COLO668 (cell line): ENCODE measurements at regions not wholly inside any gene's neighbourhood (a gene's known extent, or its start where the extent isn't known, plus 50 kb on each side); places are given as distances from the start of the nearest gene placed in this dataset.
"Not testable (repeated sequence)": the region's sequence is repeated elsewhere in the genome, so short reads cannot be mapped to it uniquely, and the experiment has no call there.

Experiments
- DNase-seq: peaks from one replicate; lab custom pipeline; 2025; ENCODE audit not compliant: unreplicated experiment; lab: John Stamatoyannopoulos, UW

DNA sequence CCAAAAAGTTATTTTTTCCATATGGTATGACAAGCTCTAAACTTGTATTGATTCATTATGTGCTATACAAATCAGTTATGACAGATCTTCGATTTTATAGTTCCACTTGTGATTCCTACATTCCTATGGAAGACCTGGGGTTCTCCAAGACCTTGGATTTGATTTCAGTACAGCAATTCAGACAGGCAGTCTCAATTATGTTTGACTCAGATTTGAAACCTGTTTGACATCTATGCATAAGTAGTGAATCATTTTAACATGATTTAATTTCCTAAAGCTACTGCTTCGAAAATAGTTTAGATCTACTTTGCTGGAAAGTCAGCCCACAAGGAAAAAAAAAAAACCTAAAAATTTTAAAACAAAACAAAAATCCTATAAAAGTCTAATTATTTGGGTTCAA is 820.4 kb downstream of the LUZP2 start:
- DNase-seq, result no peak

DNA sequence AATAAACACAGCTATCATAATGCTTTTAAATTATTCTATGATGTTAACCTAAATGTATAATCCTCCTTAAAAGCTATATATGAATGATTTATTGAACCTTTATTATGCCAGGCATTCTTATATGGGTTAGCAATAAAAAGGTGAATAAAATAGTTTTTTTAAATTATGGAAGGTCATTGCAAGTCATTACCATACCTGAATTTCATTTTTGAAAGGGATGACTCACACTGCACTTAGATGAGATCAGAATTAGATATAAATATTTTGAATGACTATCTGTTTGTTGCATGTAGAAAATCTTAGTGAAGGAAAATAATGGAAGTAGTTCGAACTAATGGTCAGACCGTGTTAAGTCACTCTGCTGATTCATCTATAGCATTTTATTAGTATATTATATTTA is 822.3 kb downstream of the LUZP2 start:
- DNase-seq, result no peak

DNA sequence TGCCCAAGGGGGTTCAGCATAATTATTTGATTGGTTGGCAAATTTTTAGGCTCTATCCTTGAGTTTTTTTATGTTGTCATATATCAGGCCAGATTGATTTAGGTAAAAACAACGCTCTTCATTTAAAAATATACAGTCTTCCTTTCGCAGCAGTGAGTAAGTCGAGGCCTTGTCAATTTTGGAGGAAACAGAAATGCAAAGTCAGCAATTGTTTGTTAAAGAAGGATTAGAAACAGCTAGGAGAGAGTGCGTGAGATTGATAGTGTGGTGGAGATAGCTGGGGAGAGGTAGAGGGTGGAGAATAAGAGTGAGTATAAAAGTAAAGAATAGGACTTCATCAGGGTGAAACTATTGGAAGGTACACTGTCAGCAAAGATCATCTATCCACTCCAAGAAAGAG is 830.8 kb downstream of the LUZP2 start:
- no peak for DNase-seq

DNA sequence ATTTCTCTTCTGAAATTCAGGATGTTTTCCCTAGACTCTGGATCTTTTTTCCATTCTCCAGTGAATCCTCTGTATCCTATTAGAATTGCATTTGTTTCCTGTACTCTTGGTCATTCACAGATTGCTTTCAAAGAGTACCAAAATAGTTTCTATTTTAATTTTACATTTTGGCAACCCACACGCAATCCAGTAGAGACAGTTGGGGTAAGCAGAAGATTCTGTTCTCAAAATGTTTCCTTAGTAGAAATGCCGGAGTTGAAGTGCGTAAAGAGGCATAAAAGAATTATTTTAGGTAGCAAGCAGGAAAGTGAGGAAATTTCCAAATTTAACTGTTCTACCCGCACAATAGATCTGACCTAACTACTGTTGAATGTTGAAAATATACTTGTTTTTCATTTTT is 842.4 kb downstream of the LUZP2 start:
- DNase-seq, result no peak

DNA sequence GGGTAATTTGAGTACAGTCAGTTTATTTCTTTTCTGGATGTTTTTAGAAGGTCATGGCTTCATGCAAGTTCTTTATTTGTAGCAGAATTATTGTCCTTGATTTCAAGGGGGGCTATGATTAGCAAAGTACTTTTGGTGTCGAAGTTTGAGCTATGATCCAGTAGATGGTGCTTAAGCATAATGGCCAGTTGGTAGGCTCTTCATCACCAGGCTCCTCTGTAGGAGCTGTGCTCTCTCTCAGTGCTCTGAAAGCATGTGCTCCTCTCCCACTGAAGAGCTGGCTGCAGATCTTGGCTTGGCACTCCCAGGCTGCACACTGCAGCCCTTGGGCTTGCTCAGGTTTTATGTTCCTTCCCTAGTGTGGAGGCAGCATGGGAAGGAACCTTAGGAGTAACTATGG is 852.7 kb downstream of the LUZP2 start:
- no peak for DNase-seq

DNA sequence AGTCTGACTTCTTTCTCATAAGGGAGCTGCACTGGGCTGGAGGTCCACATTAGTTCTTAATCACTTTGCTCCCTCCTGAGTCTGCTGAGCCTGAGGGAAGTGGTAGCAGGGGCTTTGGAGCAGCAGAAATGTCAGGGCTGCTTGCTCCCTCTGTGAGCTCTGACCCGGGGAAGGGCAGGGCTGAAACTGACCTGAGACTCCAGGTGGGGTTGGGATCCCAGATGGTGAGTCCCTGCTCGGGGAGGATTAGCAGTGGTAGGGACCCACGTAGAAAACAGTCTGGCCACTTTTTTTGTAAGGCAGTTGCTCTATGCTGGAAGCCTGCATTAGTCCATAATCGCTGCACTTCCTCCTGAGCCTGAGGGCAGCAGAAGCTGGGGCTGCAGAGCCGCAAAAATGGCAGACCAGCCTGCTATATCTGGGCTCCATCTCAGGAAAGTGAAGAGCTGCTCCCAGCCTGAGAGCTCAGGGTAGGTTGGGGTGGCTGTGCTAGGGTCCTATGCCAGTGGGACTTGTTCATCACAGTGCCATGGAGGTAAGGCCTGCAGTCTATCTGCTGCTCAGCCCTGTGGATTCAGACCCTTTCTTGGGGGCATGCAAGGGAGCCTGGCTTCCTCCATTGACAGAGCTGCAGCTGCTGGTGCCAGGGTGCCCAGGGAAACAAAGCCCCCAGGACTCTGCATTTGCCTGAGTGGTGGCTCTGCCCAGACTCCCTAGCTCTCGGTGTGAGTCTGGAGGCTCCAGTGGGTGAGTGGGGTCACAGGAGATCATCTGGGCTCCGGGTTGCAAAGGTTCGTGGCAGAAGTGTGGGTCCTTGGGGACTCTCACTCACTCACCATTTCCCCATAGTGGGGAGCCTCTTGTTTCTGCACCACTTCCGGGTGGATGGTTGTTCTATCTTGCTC is 854.3 kb downstream of the LUZP2 start:
- no peak for DNase-seq

DNA sequence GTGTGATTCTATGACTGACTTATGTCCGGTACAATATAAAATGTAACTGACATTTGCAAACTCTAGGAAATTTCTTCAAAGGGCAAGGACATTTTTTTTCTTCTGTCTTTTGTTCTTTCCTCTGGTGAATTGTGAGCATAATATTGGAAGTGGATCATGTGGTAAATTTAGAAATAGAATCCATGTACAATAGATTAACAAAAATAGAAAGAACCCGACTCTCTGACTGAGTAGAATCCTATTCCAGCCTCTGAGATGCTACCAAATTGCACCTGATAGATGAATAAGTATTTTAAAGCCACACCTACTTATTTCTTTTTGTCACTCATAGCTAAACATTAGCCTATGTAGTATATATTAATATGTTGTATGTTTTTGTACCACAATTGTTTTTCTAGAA is 860.3 kb downstream of the LUZP2 start:
- no peak for DNase-seq

DNA sequence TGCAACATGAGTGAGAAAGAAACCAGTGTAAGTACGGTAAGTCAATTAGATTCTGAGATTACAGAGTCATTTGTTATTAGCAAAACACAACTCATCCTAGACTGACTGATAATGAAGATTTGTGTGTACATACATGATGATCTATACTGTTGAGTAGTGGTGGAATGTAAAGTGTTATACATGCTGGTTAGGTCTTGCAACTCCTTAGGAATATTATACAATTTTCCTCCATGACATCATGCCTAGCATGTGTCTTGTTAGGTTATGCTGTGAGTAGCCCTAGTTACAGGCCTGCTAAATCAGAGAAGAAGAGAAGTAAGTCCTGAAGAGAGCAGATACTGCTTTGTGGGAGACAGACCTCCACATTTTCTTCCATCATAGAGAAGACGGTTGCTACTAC is 880.6 kb downstream of the LUZP2 start:
- DNase-seq, result no peak

DNA sequence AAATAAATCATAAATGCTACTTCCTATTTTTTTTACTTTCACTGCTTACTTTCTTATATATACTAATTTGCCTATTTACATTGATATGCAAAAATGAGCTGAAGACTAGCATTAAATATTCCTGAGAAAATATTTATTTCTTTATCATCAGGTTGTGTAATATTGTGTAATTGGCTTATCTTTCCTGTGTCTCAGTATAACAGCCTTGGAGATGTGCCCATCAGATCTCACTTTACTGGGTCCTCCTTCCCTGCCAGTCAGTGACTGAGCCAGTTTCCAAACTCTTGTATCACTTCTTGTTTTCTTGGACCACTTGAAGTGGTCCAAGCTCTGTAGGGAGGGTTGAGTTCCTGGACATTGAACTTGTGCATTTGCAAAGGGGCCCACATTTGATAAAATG is 900.0 kb downstream of the LUZP2 start:
- DNase-seq, result no peak

DNA sequence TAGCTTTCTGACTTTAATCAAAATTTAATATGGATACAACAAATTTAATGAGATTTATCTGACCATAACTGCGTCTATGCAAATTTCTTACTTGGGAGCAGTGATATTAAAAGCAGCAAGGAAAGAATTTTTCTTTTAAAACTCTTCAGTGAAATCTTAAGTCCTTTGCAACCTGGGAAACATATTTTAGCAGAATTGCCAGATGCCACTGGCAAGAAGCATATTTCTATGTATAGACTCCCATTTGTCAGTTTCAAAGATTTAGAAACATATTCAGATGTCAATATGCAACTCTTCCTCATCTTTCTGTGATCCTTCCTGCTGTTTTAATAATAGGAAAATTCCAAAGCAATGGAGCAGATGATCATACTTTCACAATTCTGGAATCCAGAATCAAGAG is 911.3 kb downstream of the LUZP2 start:
- DNase-seq, result no peak

DNA sequence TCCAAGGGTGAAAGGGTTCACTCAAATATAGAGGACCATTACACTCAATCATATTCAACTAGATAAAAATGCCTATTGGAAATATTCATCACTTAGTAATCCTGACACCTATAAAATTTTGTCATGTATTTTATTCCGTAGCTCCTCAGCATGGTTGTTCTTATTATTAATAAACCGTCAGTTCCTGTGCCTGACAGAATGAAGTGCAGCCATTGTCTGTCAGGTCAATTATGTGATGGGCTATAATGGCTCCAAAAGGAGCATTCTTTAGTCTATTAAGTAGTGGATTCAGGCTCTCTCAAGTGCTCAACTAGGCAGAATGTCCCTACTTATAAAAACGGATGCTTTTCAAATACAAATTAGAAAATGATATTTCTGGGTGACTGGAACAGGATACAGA is 916.1 kb upstream of the ANO3 start:
- no peak for DNase-seq

DNA sequence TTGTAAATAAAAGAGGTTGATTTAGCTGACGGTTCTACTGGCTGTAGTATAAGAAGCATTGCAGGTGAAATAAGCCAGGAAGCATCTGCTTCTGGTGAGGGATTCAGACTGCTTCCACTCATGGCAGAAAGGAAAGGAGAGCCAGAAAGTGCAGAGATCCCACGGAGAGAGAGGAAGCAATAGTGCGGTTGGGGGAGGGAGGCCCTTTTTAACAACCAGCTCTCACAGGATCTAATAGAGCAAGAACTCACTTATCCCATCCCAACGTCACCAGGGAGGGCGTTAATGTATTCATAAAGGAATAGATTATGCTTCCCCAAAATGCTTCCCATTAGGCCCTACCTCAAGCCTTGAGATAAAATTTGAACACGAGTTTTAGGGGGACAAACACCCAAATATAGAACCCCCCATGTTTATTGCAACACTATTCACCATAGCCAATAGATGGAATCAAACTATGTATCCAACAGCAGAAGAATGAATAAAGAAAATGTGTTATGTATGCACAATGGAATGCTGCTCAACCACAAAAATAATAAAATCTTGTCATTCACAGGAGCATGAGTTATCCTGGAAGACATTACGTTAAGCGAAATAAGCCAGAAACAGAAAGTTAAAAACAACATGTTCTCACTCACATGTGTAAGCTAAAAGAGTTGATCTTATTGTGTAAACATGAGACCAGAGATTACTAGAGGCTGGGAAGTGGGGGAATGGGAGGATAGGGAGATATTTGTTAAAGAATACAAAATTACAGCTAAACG is 908.3 kb upstream of the ANO3 start:
- no peak for DNase-seq

DNA sequence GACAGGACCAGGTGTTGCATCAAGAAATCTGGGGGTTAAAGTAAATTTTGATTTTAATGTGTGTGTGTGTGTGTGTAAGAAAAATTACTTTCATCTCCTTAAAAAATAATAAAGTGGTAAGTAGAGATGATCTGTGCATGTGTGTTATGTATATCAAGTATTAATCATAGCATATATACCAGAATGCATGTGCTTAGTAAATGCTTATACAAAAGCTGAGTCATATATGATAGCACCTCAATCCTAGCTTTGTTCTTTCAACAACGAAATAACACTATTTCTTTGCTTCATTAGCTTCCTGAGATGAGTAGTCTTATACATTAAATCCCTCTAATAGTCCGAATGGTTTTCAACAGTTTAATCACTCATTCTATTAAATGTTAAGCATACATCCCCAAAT is 899.6 kb upstream of the ANO3 start:
- DNase-seq, result no peak

DNA sequence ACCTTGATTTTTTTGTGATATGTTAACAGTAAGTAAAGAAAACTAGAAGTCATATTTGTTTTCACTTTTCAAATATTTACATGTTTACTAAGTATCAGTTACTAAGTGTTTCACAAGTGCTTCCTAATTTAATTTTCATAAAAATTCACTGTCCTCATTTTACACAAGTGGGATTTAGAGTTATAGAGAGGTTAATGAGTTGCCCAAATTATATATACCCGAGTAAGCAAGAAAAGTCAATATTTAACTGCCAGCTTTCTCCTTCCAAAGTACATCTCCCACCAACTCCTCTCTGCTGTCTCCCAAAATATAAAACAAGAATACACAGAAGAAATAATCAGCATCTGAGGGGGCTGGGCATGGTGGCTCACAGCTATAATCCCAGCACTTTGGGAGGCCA is 896.7 kb upstream of the ANO3 start:
- DNase-seq, result no peak

DNA sequence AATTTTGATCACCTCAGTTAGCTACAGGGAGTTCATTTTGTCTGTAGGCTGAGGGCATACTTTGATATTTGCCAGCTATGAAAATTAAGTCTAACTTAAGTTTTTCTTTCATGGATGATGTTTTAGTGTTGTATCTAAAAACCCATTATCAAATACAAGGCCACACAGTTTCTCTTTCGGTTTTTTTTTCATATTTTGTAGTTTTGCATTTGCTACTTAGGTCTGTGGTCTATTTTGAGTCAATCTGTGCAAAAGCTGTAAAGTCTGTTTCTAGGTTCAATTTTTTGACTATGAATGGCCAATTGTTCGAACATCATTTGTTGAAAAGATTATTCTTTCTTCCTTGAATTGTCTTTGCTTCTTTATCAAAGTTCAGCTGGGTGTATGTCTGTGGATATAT is 895.6 kb upstream of the ANO3 start:
- no peak for DNase-seq

DNA sequence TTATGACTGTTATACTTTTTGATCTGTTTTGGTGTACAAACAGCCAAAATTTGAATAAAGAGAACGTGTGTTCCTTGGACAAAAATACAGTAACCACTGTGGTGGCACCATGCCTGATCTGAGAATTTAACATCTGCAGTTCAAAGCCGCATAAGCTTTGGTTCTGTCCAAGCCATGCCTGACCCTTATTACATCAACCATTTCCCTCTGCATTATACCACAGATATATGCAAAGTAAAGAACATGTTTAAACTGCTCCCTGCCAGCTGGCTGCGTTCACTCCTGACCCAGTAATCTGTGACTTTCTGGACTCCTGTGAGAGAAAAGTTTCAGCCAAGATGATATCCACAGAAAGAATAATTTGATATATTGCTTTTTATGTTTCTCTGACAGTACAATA is 890.5 kb upstream of the ANO3 start:
- DNase-seq, result no peak

DNA sequence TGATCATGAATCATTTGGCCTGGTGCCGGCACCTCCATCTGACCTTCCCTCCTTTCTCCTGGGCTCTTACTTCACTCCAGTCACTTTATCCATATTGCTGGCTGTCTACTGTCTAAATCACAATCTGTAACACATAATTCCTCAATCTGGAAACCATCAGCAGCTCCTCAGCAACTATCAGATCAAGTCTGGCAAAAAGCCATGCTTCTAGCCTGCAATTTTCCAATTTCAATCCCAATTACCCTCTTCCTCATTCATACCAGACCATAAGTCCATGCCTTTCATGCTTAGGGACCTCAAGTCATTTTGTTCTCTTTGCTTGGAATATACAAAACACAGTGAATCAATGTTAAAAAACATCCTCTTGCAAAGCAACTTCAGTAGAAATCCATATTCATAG is 882.8 kb upstream of the ANO3 start:
- no peak for DNase-seq

DNA sequence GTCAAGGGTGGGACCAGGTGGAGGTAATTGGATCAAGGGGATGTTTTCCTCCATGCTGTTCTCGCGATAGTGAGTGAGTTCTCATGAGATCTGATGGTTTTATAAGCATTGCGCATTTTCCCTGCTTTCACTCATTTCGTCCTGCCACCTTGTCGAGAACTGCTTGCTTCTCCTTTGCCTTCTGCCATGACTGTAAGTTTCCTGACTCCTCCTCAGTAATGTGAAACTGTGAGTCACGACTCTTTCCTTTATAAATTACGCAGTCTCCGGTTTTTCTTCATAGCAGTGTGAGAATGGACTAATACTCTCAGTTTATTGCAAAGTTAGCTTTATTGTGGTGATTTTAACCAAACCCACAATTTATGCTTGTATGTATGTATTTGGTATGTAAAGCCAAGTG is 878.5 kb upstream of the ANO3 start:
- no peak for DNase-seq

DNA sequence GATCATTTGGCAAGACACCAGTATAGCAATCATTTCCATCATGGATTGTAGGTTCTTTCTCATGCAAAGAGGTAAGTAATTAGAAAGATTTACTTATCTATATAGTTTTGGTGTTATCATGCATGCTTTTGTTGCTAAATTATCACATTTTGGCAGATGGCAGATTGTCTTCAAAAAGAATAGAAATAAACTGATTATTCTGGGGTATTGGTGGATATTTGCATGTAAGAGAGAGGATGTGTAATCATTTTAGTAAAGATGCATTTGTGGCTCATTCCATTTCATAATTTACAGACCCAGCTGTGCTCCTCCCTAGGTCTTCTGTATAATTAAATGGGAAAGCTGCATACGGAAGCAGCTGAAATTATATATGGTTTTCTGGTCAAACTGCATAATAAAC is 875.7 kb upstream of the ANO3 start:
- DNase-seq, result no peak

DNA sequence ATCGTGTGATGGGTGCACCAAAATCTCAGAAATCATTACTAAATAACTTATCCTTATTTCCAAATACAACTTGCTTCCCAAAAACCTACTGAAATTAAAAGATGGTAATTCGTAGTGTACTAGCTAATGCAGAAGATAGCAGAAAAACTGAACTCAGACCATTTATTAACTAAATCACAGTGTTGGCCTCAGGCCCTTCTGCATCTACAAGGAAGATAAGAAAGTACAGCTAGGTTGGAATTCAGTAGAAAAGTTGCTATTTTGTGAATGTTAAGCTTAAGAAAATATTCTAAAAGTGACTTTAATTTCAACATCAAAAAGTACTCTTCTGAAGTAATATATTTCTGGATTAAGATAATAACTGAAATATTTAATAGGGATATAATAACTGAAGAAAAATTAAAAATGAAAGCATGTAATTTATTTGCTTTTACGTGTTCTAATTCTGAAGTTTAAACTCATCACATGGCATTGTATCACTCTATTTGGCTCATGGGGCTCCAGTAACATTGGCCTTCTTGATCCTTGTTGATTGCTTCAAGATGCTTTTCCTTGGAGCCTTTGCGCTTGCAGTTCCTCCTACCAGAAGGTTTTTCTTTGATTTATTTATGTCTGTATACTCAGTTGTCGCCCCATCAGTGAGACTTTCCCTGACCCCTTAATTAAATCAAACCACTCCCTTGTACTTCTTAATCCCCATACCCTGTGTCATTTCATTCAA is 847.9 kb upstream of the ANO3 start:
- no peak for DNase-seq

DNA sequence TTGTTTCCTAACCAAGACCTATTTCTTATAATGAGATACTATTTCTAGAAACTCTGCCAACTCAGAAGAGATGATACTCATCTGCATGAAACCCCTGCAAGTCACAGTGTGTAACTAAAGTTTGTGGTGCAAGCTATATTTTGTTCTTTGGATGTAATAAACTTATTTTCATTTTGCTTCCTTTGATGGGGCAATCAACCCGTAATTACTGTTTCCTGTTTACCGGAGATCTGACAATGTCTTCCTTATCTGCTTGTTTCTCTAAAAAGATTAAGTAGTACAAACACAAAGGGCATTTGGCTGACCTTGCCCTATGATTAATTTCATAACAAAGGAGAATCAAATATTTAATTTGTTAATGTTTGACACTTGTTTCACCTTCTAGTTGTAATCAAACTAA is 846.6 kb upstream of the ANO3 start:
- DNase-seq, result no peak

DNA sequence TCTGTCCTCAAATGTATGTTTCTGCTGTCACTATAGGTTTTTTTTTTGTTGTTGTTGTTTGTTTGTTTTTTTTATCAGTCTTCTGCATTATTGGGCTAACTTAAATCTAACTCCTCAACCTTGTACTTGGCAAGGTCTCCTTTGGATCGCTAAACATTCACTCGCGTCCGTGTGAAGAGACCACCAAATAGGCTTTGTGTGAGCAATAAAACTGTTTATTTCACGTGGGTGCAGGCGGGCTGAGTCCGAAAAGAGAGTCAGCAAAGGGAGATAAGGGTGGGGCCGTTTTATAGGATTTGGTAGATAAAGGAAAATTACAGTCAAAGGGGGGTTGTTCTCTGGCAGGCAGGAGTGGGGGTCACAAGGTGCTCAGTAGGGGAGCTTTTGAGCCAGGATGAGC is 845.6 kb upstream of the ANO3 start:
- not testable (repeated sequence) for DNase-seq
